Loucy (cell line): ENCODE measurements at regions not wholly inside any gene's neighbourhood (a gene's known extent, or its start where the extent isn't known, plus 50 kb on each side); places are given as distances from the start of the nearest gene placed in this dataset.

Experiments used
- H2AFZ ChIP-seq: fragments of 200-600 bp; sonication (generic); 2 replicates; pipeline ENCODE4 v1.6.0; 2016; ENCODE audit warnings: antibody characterized with exemption, mild to moderate bottlenecking, low read length, moderate library complexity
- H3F3A ChIP-seq: fragments of 200-600 bp; 2 replicates; pipeline ENCODE4 v1.6.0; 2016; ENCODE audit warnings: antibody characterized with exemption, low read depth, mild to moderate bottlenecking
- H3K27me3 ChIP-seq: fragments of 200-600 bp; sonication (generic); 2 replicates; pipeline ENCODE4 v1.6.1; 2014; ENCODE audit warnings: low read length, mild to moderate bottlenecking; ENCODE audit not compliant: insufficient read depth, poor library complexity, severe bottlenecking
- H3K36me3 ChIP-seq: fragments of 200-600 bp; sonication (generic); 2 replicates; pipeline ENCODE4 v1.6.1; 2016; ENCODE audit warnings: low read length; ENCODE audit not compliant: insufficient read depth
- H3K4me1 ChIP-seq: fragments of 200-600 bp; sonication (generic); 2 replicates; pipeline ENCODE4 v1.5.1; 2014; ENCODE audit warnings: low read length, mild to moderate bottlenecking; ENCODE audit not compliant: insufficient read depth, poor library complexity, severe bottlenecking
- H3K4me2 ChIP-seq: fragments of 200-600 bp; sonication (generic); 2 replicates; pipeline ENCODE4 v1.6.0; 2014; ENCODE audit warnings: antibody characterized with exemption, low read length, low read depth, mild to moderate bottlenecking; ENCODE audit not compliant: poor library complexity, severe bottlenecking
- H3K4me3 ChIP-seq: fragments of 200-600 bp; sonication (generic); 2 replicates; pipeline ENCODE4 v1.5.1; 2014; ENCODE audit warnings: low read length, mild to moderate bottlenecking, mixed read lengths; ENCODE audit not compliant: poor library complexity, severe bottlenecking
- H3K79me2 ChIP-seq: fragments of 200-600 bp; sonication (generic); 2 replicates; pipeline ENCODE4 v1.6.1; 2014; ENCODE audit warnings: low read length; ENCODE audit not compliant: insufficient read depth
- H3K9ac ChIP-seq: fragments of 200-600 bp; sonication (generic); 2 replicates; pipeline ENCODE4 v1.6.0; 2014; ENCODE audit warnings: mild to moderate bottlenecking, low read depth, low read length, moderate library complexity; ENCODE audit not compliant: poor library complexity, severe bottlenecking
- H3K9me2 ChIP-seq: fragments of 200-600 bp; sonication (generic); replicated peaks from 2 replicates; pipeline ENCODE4 v1.6.1; 2016; ENCODE audit warnings: low read depth, low read length, mixed read lengths
- H3K9me3 ChIP-seq: fragments of 200-600 bp; sonication (generic); 2 replicates; pipeline ENCODE4 v1.6.1; 2014; ENCODE audit warnings: mild to moderate bottlenecking, antibody characterized with exemption, low read length, low read depth; ENCODE audit not compliant: insufficient read depth
- H4K20me1 ChIP-seq: fragments of 200-600 bp; sonication (generic); 2 replicates; pipeline ENCODE4 v1.6.0; 2014; ENCODE audit warnings: antibody characterized with exemption, low read length, mild to moderate bottlenecking; ENCODE audit not compliant: insufficient read depth, poor library complexity, severe bottlenecking
- EZH2phosphoT487 ChIP-seq: fragments of 200-600 bp; IDR thresholded peaks from 2 replicates; pipeline ENCODE4 v1.6.1; 2018; ENCODE audit warnings: antibody characterized with exemption, mild to moderate bottlenecking, moderate library complexity, borderline replicate concordance
- TF ChIP-seq, protein P1 (sequence below): fragments of 200-600 bp; sonication (generic); conservative IDR thresholded peaks from 2 replicates; pipeline ENCODE4 v1.5.1; 2014; ENCODE audit warnings: mild to moderate bottlenecking, antibody characterized with exemption, low read length

- Histone ChIP-seq H3K4me2 (no peak overlapping the region), H2AFZ (no peak overlapping the region), H3F3A (no peaks in the 10 kb centered on the region), H3K27me3 (no peaks in the 10 kb centered on the region), H3K4me1 (no peaks in the 10 kb centered on the region), H3K36me3 (no peaks in the 10 kb centered on the region), H3K4me3 (no peak overlapping the region), H3K79me2 (no peaks in the 10 kb centered on the region), H3K9me3 (no peaks in the 10 kb centered on the region), H3K9ac (no peak overlapping the region), H4K20me1 (no peaks in the 10 kb centered on the region), H3K9me2 (no peaks in the 10 kb centered on the region)
- TF ChIP-seq, protein P1, sequence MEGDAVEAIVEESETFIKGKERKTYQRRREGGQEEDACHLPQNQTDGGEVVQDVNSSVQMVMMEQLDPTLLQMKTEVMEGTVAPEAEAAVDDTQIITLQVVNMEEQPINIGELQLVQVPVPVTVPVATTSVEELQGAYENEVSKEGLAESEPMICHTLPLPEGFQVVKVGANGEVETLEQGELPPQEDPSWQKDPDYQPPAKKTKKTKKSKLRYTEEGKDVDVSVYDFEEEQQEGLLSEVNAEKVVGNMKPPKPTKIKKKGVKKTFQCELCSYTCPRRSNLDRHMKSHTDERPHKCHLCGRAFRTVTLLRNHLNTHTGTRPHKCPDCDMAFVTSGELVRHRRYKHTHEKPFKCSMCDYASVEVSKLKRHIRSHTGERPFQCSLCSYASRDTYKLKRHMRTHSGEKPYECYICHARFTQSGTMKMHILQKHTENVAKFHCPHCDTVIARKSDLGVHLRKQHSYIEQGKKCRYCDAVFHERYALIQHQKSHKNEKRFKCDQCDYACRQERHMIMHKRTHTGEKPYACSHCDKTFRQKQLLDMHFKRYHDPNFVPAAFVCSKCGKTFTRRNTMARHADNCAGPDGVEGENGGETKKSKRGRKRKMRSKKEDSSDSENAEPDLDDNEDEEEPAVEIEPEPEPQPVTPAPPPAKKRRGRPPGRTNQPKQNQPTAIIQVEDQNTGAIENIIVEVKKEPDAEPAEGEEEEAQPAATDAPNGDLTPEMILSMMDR: no peak
- no peak for TF ChIP-seq EZH2phosphoT487
These were observed 354.4 kb downstream of the TUSC7 start for GRCh38 chr3:117063930-117064329.

- Histone ChIP-seq H3K79me2 (no peaks in the 10 kb centered on the region), H3K9me2 (no peaks in the 10 kb centered on the region), H2AFZ (no peak overlapping the region), H3K36me3 (no peaks in the 10 kb centered on the region), H3K9me3 (no peaks in the 10 kb centered on the region), H3K4me2 (no peak overlapping the region), H3K4me1 (no peaks in the 10 kb centered on the region), H3F3A (no peaks in the 10 kb centered on the region), H4K20me1 (no peaks in the 10 kb centered on the region), H3K27me3 (no peaks in the 10 kb centered on the region), H3K4me3 (no peak overlapping the region), H3K9ac (no peak overlapping the region)
- TF ChIP-seq, protein P1: no peak
- TF ChIP-seq EZH2phosphoT487: no peak
These were observed 358.7 kb downstream of the TUSC7 start for GRCh38 chr3:117068301-117068700.

DNA sequence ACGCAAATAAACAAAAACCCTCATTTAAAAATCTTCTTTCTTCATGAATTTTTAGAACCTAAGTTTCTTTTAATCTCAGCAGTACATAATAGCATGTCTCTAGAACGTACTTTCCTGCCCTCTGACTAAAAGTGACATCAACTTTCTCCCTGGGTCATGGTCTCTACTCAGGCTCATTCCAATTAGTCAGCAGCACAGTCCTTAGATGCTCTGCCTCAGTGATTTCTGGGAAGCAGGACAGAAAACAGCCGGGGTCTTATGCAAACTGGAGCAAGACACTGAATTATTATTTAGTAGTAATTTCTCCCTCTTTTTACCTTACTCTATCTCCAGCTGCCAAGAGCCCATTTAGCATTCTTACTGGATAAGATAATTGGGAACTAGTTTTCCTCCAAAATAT is 365.2 kb downstream of the TUSC7 start:
- Histone ChIP-seq H3K4me2 (no peak overlapping the region), H3K4me1 (no peaks in the 10 kb centered on the region), H2AFZ (no peak overlapping the region), H3K9me3 (no peaks in the 10 kb centered on the region), H3K36me3 (no peaks in the 10 kb centered on the region), H3K9ac (no peak overlapping the region), H3F3A (no peaks in the 10 kb centered on the region), H3K9me2 (no peaks in the 10 kb centered on the region), H3K4me3 (no peak overlapping the region), H3K27me3 (no peaks in the 10 kb centered on the region), H4K20me1 (no peaks in the 10 kb centered on the region), H3K79me2 (no peaks in the 10 kb centered on the region)
- TF ChIP-seq, protein P1: no peak
- TF ChIP-seq EZH2phosphoT487: no peak
